ENCODE measurements at regions not wholly inside any gene's neighbourhood (a gene's known extent, or its start where the extent isn't known, plus 50 kb on each side); places are given as distances from the start of the nearest gene placed in this dataset.

DNA sequence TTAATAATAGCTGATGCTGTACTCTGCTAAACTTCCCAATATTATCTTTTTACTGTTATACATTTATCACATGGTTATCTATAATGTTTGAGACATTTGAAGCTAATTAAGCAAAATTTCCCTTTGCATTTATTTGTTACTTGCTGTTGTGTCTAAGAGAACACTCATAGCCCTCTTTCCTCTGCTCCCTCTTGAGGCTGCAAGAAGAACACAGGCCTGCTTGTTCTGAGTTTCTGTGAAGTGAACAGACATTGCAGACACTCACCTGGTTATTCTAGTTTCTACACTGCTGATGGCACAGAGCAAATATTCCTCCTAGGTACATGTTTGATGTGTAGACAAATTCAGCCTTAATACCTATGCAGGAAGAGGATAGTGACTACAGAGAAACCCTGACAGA, 367.8 kb downstream of the GASK1B start:
- ChIA-PET POLR2A (ENCODE audit: partially characterized antibody) (no interaction called here), CTCF (ENCODE audit: partially characterized antibody) (no interaction called here)
- H3K4me3 Mint-ChIP-seq = no peak overlapping the region
- H3K36me3 ChIP-seq (ENCODE audit: insufficient read depth, low read length) = no peaks in the 10 kb centered on the region
- H3K9me3 Mint-ChIP-seq = peaks cover 0 to 15% (median 1%) of the 10 kb centered on the region in 8 donors
- no peaks in the 10 kb centered on the region for H3K36me3 Mint-ChIP-seq
- no peaks in the 10 kb centered on the region for H3K27me3 ChIP-seq (ENCODE audit: insufficient read depth, low read length)
- no peak overlapping the region for H3K4me3 ChIP-seq (ENCODE audit: low read length in 2 of 2)
- no peak for DNase-seq
- H3K27ac ChIP-seq (ENCODE audit: low read depth, low read length) = no peak overlapping the region
- no peaks in the 10 kb centered on the region for H3K4me1 ChIP-seq (ENCODE audit: insufficient read depth, low read length)
- intact Hi-C loops (cut with micrococcal nuclease) = no loop called here
- H3K27me3 Mint-ChIP-seq = no peaks in the 10 kb centered on the region
- H3K27ac Mint-ChIP-seq = no peak overlapping the region
- no peaks in the 10 kb centered on the region for H3K9me3 ChIP-seq (ENCODE audit: control insufficient read depth in 1 of 2, low read length in 2 of 2)
- no peaks in the 10 kb centered on the region for H3K4me1 Mint-ChIP-seq

DNA sequence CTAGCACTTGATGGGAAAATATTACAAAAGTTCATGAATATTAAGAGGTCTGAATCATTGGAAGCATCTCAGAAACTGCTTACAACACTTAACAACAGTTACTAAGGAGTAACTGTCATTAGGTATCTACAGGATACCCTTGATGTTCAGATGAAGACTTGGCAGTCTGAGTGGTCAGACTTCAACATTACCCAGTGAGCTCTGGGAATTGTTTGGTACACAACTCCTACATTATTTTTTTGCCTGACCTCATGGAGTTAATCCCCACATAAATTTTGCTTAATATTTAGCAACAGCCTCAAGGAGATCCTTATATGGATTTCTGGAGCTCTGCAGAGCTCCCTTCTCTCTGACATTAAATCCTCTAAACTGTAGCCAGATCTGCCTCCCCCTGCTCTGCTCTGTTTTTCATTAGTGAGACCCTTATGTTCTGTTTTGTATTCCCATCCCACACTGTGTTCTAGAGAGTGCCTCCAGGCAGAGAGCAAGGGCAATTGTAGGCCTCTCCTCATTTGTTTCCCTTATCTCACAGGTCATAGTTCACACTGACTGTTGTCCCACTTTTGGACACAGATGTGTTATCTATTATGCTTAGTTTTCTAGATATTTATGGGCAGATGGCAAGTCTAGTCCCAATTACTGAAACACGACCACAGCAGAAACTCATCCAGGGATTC, 368.8 kb downstream of the GASK1B start:
- H3K36me3 Mint-ChIP-seq = no peaks in the 10 kb centered on the region
- ChIA-PET CTCF (ENCODE audit: partially characterized antibody) (no interaction called here), POLR2A (ENCODE audit: partially characterized antibody) (no interaction called here)
- no peak overlapping the region for H3K4me3 ChIP-seq (ENCODE audit: low read length in 2 of 2)
- H3K9me3 ChIP-seq (ENCODE audit: control insufficient read depth in 1 of 2, low read length in 2 of 2) = no peaks in the 10 kb centered on the region
- H3K4me1 Mint-ChIP-seq = no peaks in the 10 kb centered on the region
- H3K4me1 ChIP-seq (ENCODE audit: insufficient read depth, low read length) = no peaks in the 10 kb centered on the region
- peaks cover 0 to 15% (median under 1%) of the 10 kb centered on the region in 8 donors for H3K9me3 Mint-ChIP-seq
- no peak overlapping the region for H3K4me3 Mint-ChIP-seq
- no peaks in the 10 kb centered on the region for H3K27me3 ChIP-seq (ENCODE audit: insufficient read depth, low read length)
- intact Hi-C loops (cut with micrococcal nuclease) = no loop called here
- no peaks in the 10 kb centered on the region for H3K36me3 ChIP-seq (ENCODE audit: insufficient read depth, low read length)
- no peak overlapping the region for H3K27ac Mint-ChIP-seq
- H3K27ac ChIP-seq (ENCODE audit: low read depth, low read length) = no peak overlapping the region
- no peaks in the 10 kb centered on the region for H3K27me3 Mint-ChIP-seq
- DNase-seq = no peak

- DNase-seq = no peak
- Mint-ChIP-seq H3K27ac (no peak overlapping the region), H3K36me3 (no peaks in the 10 kb centered on the region), H3K4me1 (no peaks in the 10 kb centered on the region), H3K4me3 (no peak overlapping the region), H3K27me3 (no peaks in the 10 kb centered on the region), H3K9me3 (peaks cover 0 to 15% (median under 1%) of the 10 kb centered on the region in 8 donors)
- Histone ChIP-seq H3K4me1 (ENCODE audit: insufficient read depth, low read length) (no peaks in the 10 kb centered on the region), H3K27ac (ENCODE audit: low read depth, low read length) (no peak overlapping the region), H3K4me3 (ENCODE audit: low read length in 2 of 2) (no peak overlapping the region), H3K36me3 (ENCODE audit: insufficient read depth, low read length) (no peaks in the 10 kb centered on the region), H3K9me3 (ENCODE audit: control insufficient read depth in 1 of 2, low read length in 2 of 2) (no peaks in the 10 kb centered on the region), H3K27me3 (ENCODE audit: insufficient read depth, low read length) (no peaks in the 10 kb centered on the region)
- ChIA-PET CTCF (ENCODE audit: partially characterized antibody) (no interaction called here), POLR2A (ENCODE audit: partially characterized antibody) (no interaction called here)
- intact Hi-C loops (cut with micrococcal nuclease) = no loop called here
These were observed 369.4 kb downstream of the GASK1B start for GRCh38 chr4:157803421-157803820.

DNA sequence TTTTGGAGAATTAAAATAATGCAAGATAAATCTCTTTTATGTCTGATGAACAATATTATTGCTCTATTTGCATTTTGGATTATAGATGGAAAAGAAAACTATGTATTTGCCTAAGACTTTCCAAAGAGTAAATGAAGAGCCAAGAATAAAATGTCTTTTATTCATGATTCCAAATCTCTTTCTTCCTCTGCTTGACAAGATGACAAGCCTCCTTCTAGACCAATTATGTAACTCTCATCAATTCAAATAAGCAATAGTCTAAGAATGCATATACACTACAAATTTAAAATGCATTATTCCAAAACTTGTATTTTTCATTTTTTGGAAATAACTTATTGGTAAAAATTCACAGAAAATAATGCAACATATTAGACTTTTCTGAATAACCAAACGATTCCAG, 377.3 kb downstream of the GASK1B start:
- H3K27me3 Mint-ChIP-seq = no peaks in the 10 kb centered on the region
- Histone ChIP-seq H3K36me3 (ENCODE audit: insufficient read depth, low read length) (no peaks in the 10 kb centered on the region), H3K27me3 (ENCODE audit: insufficient read depth, low read length) (no peaks in the 10 kb centered on the region), H3K9me3 (ENCODE audit: control insufficient read depth in 1 of 2, low read length in 2 of 2) (no peaks in the 10 kb centered on the region), H3K4me1 (ENCODE audit: insufficient read depth, low read length) (no peaks in the 10 kb centered on the region), H3K27ac (ENCODE audit: low read depth, low read length) (no peak overlapping the region), H3K4me3 (ENCODE audit: low read length in 2 of 2) (no peak overlapping the region)
- H3K4me3 Mint-ChIP-seq = no peak overlapping the region
- CTCF ChIA-PET (ENCODE audit: partially characterized antibody) = no interaction called here
- H3K27ac Mint-ChIP-seq = no peak overlapping the region
- intact Hi-C loops (cut with micrococcal nuclease) = no loop called here
- H3K9me3 Mint-ChIP-seq = peaks cover 0 to 5% (median 0%) of the 10 kb centered on the region in 8 donors
- no peaks in the 10 kb centered on the region for H3K36me3 Mint-ChIP-seq
- DNase-seq = no peak
- no peaks in the 10 kb centered on the region for H3K4me1 Mint-ChIP-seq
- POLR2A ChIA-PET (ENCODE audit: partially characterized antibody) = no interaction called here

DNA sequence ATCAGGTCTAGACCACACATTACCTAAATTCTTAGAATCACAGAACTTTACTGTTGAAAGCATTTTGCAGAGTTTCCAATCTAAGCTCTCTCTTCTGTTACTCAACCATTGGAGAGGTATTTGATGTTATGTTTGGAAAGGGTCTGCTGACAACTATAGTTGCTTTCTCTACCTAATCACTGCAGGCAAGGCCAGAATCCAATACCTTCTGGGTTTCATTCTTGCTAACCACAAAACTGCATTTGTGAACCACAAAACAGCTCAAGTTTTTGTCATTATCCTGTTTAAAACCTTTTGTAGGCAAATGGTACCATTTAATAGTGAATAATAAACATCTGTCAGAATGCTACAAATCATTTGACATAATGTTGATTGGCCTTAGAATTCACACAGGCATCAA, 380.1 kb downstream of the GASK1B start:
- H3K4me3 ChIP-seq (ENCODE audit: low read length in 2 of 2) = no peak overlapping the region
- no peaks in the 10 kb centered on the region for H3K27me3 ChIP-seq (ENCODE audit: insufficient read depth, low read length)
- no peaks in the 10 kb centered on the region for H3K4me1 ChIP-seq (ENCODE audit: insufficient read depth, low read length)
- Mint-ChIP-seq H3K27ac (no peak overlapping the region), H3K4me1 (no peaks in the 10 kb centered on the region), H3K36me3 (no peaks in the 10 kb centered on the region), H3K4me3 (no peak overlapping the region), H3K9me3 (peaks cover 0 to 3% (median 0%) of the 10 kb centered on the region in 8 donors), H3K27me3 (no peaks in the 10 kb centered on the region)
- H3K9me3 ChIP-seq (ENCODE audit: control insufficient read depth in 1 of 2, low read length in 2 of 2) = no peaks in the 10 kb centered on the region
- intact Hi-C loops (cut with micrococcal nuclease) = no loop called here
- ChIA-PET POLR2A (ENCODE audit: partially characterized antibody) (no interaction called here), CTCF (ENCODE audit: partially characterized antibody) (no interaction called here)
- H3K27ac ChIP-seq (ENCODE audit: low read depth, low read length) = no peak overlapping the region
- no peak for DNase-seq
- H3K36me3 ChIP-seq (ENCODE audit: insufficient read depth, low read length) = no peaks in the 10 kb centered on the region

GRCh38 chr4:157791236-157791635, 381.6 kb downstream of the GASK1B start:
- POLR2A ChIA-PET (ENCODE audit: partially characterized antibody) = no interaction called here
- Mint-ChIP-seq H3K9me3 (peaks cover 0 to 4% (median under 1%) of the 10 kb centered on the region in 8 donors), H3K27me3 (no peaks in the 10 kb centered on the region), H3K4me1 (no peaks in the 10 kb centered on the region), H3K36me3 (no peaks in the 10 kb centered on the region), H3K27ac (no peak overlapping the region), H3K4me3 (no peak overlapping the region)
- no peaks in the 10 kb centered on the region for H3K9me3 ChIP-seq (ENCODE audit: control insufficient read depth in 1 of 2, low read length in 2 of 2)
- H3K36me3 ChIP-seq (ENCODE audit: insufficient read depth, low read length) = no peaks in the 10 kb centered on the region
- CTCF ChIA-PET (ENCODE audit: partially characterized antibody) = no interaction called here
- intact Hi-C loops (cut with micrococcal nuclease) = no loop called here
- no peak overlapping the region for H3K27ac ChIP-seq (ENCODE audit: low read depth, low read length)
- no peaks in the 10 kb centered on the region for H3K27me3 ChIP-seq (ENCODE audit: insufficient read depth, low read length)
- no peak overlapping the region for H3K4me3 ChIP-seq (ENCODE audit: low read length in 2 of 2)
- no peak for DNase-seq
- H3K4me1 ChIP-seq (ENCODE audit: insufficient read depth, low read length) = no peaks in the 10 kb centered on the region

DNA sequence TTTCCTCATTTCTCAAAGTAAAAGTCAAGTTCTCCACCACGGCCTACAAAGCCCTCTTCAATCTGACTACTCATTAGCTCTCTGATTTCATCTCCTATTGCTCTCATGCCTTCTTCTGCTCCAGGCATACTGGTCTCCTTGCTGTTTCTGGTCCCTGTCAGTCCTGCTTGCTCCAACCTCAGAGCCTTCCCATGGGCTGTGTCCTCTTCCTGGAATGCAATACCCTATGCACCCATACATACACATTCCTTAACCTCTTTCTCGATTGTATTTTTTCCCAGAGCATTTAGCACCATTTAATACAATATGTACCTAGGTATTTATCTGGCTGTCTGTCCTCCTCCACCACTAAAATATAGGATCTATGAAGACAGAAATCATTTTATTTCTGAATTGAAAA, 385.2 kb downstream of the GASK1B start:
- Histone ChIP-seq H3K4me1 (ENCODE audit: insufficient read depth, low read length) (no peaks in the 10 kb centered on the region), H3K9me3 (ENCODE audit: control insufficient read depth in 1 of 2, low read length in 2 of 2) (no peaks in the 10 kb centered on the region), H3K4me3 (ENCODE audit: low read length in 2 of 2) (no peak overlapping the region), H3K27ac (ENCODE audit: low read depth, low read length) (no peak overlapping the region), H3K27me3 (ENCODE audit: insufficient read depth, low read length) (no peaks in the 10 kb centered on the region), H3K36me3 (ENCODE audit: insufficient read depth, low read length) (no peaks in the 10 kb centered on the region)
- Mint-ChIP-seq H3K4me3 (peak overlapping the region in 1 of 8 donors; percentile 38), H3K9me3 (peaks cover 0 to 7% (median 1%) of the 10 kb centered on the region in 8 donors), H3K36me3 (no peaks in the 10 kb centered on the region), H3K4me1 (no peaks in the 10 kb centered on the region), H3K27ac (no peak overlapping the region), H3K27me3 (no peaks in the 10 kb centered on the region)
- DNase-seq = no peak
- ChIA-PET POLR2A (ENCODE audit: partially characterized antibody) (no interaction called here), CTCF (ENCODE audit: partially characterized antibody) (no interaction called here)
- intact Hi-C loops (cut with micrococcal nuclease) = no loop called here

GRCh38 chr4:157781361-157781760, 391.5 kb downstream of the GASK1B start:
- Histone ChIP-seq H3K27me3 (ENCODE audit: insufficient read depth, low read length) (no peaks in the 10 kb centered on the region), H3K27ac (ENCODE audit: low read depth, low read length) (no peak overlapping the region), H3K4me3 (ENCODE audit: low read length in 2 of 2) (no peak overlapping the region), H3K4me1 (ENCODE audit: insufficient read depth, low read length) (no peaks in the 10 kb centered on the region), H3K36me3 (ENCODE audit: insufficient read depth, low read length) (no peaks in the 10 kb centered on the region), H3K9me3 (ENCODE audit: control insufficient read depth in 1 of 2, low read length in 2 of 2) (no peaks in the 10 kb centered on the region)
- Mint-ChIP-seq H3K27me3 (no peaks in the 10 kb centered on the region), H3K4me1 (no peaks in the 10 kb centered on the region), H3K36me3 (no peaks in the 10 kb centered on the region), H3K9me3 (peaks cover 0 to 18% (median 1%) of the 10 kb centered on the region in 8 donors), H3K27ac (no peak overlapping the region), H3K4me3 (no peak overlapping the region)
- intact Hi-C loops (cut with micrococcal nuclease) = no loop called here
- ChIA-PET POLR2A (ENCODE audit: partially characterized antibody) (no interaction called here), CTCF (ENCODE audit: partially characterized antibody) (no interaction called here)
- DNase-seq = no peak
